ENCODE measurements at regions not wholly inside any gene's neighbourhood (a gene's known extent, or its start where the extent isn't known, plus 50 kb on each side); places are given as distances from the start of the nearest gene placed in this dataset.

GRCh38 chr18:67104700-67105284, 411.7 kb downstream of the DSEL start:
- H3K27me3 Mint-ChIP-seq (ENCODE audit: insufficient read depth, low read depth): no peaks in the 10 kb centered on the region
- no peaks in the 10 kb centered on the region for H3K36me3 Mint-ChIP-seq
- Histone ChIP-seq H3K9me3 (ENCODE audit: low read depth) (no peaks in the 10 kb centered on the region), H3K27ac (no peak overlapping the region), H3K4me3 (no peak overlapping the region), H3K9ac (no peak overlapping the region), H3K79me2 (ENCODE audit: low read depth) (no peaks in the 10 kb centered on the region), H3K4me1 (no peaks in the 10 kb centered on the region), H3K27me3 (no peaks in the 10 kb centered on the region), H3K36me3 (no peaks in the 10 kb centered on the region), H3K4me2 (no peak overlapping the region), H4K20me1 (ENCODE audit: low read depth) (no peaks in the 10 kb centered on the region), H2AFZ (replicated peaks) (no peak overlapping the region), H3F3A (ENCODE audit: low read depth) (no peaks in the 10 kb centered on the region)
- H3K4me1 Mint-ChIP-seq: no peaks in the 10 kb centered on the region
- H3K9me3 Mint-ChIP-seq: no peaks in the 10 kb centered on the region
- H3K27ac Mint-ChIP-seq: no peak overlapping the region
- H3K4me3 Mint-ChIP-seq: no peak overlapping the region
- DNase-seq (ENCODE audit: low spot score): peak; percentile 82
- TF ChIP-seq EZH2phosphoT487 (IDR thresholded peaks at IDR 0.05) (no peak), CTCF (IDR thresholded peaks at IDR 0.05) (peak; percentile 90), EZH2 (IDR thresholded peaks at IDR 0.05) (no peak)

- no peak overlapping the region for H3K4me3 ChIP-seq
- H3K9me3 ChIP-seq (ENCODE audit: low read depth): peaks cover 7% of the 10 kb centered on the region
- no peaks in the 10 kb centered on the region for H3K36me3 ChIP-seq
- H3F3A ChIP-seq (ENCODE audit: low read depth): peaks cover 8% of the 10 kb centered on the region
- H3K79me2 ChIP-seq (ENCODE audit: low read depth): no peaks in the 10 kb centered on the region
- no peaks in the 10 kb centered on the region for H4K20me1 ChIP-seq (ENCODE audit: low read depth)
- H3K27ac ChIP-seq: no peak overlapping the region
- no peak overlapping the region for H3K27ac Mint-ChIP-seq
- TF ChIP-seq EZH2 (IDR thresholded peaks at IDR 0.05): no peak
- TF ChIP-seq CTCF (IDR thresholded peaks at IDR 0.05): no peak
- TF ChIP-seq EZH2phosphoT487 (IDR thresholded peaks at IDR 0.05): no peak
- H2AFZ ChIP-seq (replicated peaks): no peak overlapping the region
- DNase-seq (ENCODE audit: low spot score): no peak
- H3K27me3 ChIP-seq: no peaks in the 10 kb centered on the region
- no peaks in the 10 kb centered on the region for H3K4me1 Mint-ChIP-seq
- H3K27me3 Mint-ChIP-seq (ENCODE audit: insufficient read depth, low read depth): no peaks in the 10 kb centered on the region
- no peaks in the 10 kb centered on the region for H3K36me3 Mint-ChIP-seq
- no peak overlapping the region for H3K9ac ChIP-seq
- H3K4me1 ChIP-seq: no peaks in the 10 kb centered on the region
- H3K4me3 Mint-ChIP-seq: no peak overlapping the region
- peaks cover 6% of the 10 kb centered on the region for H3K9me3 Mint-ChIP-seq
- no peak overlapping the region for H3K4me2 ChIP-seq
Measured at GRCh38 chr18:67094123-67094522, 422.4 kb downstream of the DSEL start.

GRCh38 chr18:67092141-67092540, 424.4 kb downstream of the DSEL start:
- Mint-ChIP-seq H3K36me3 (no peaks in the 10 kb centered on the region), H3K4me1 (no peaks in the 10 kb centered on the region), H3K27ac (no peak overlapping the region), H3K9me3 (peaks cover 6% of the 10 kb centered on the region), H3K4me3 (no peak overlapping the region), H3K27me3 (ENCODE audit: insufficient read depth, low read depth) (no peaks in the 10 kb centered on the region)
- no peak overlapping the region for H3K4me2 ChIP-seq
- H3K9me3 ChIP-seq (ENCODE audit: low read depth): peaks cover 7% of the 10 kb centered on the region
- H3K4me3 ChIP-seq: no peak overlapping the region
- no peaks in the 10 kb centered on the region for H3K79me2 ChIP-seq (ENCODE audit: low read depth)
- TF ChIP-seq EZH2phosphoT487 (IDR thresholded peaks at IDR 0.05) (no peak), CTCF (IDR thresholded peaks at IDR 0.05) (no peak), EZH2 (IDR thresholded peaks at IDR 0.05) (no peak)
- H3K4me1 ChIP-seq: no peaks in the 10 kb centered on the region
- no peaks in the 10 kb centered on the region for H3K36me3 ChIP-seq
- DNase-seq (ENCODE audit: low spot score): peak; percentile 17
- H3K9ac ChIP-seq: no peak overlapping the region
- no peak overlapping the region for H2AFZ ChIP-seq (replicated peaks)
- peaks cover 8% of the 10 kb centered on the region for H3F3A ChIP-seq (ENCODE audit: low read depth)
- peak overlapping the region; percentile 83 for H3K27ac ChIP-seq
- H3K27me3 ChIP-seq: no peaks in the 10 kb centered on the region
- H4K20me1 ChIP-seq (ENCODE audit: low read depth): no peaks in the 10 kb centered on the region
